ENCODE measurements at regions not wholly inside any gene's neighbourhood (a gene's known extent, or its start where the extent isn't known, plus 50 kb on each side); places are given as distances from the start of the nearest gene placed in this dataset.

DNA sequence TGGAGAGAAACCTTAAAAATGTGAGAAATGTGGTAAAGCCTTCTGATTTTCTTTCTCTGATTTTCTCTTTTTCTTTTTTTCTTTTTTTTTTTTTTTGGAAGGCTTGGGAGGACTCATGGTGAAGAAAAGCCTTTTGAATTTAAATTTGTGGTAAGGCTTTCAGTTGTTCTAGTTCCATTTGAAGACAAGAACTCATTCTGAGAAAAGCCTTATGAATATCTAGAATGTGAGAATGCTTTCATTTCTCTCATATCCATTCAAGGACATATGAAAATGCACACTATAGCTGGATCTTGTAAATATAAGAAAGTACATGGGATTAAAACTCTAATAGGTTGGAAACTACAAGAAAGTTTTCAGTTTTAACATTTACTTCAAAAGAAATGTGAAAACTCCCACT is 1045.2 kb upstream of the NRXN1 start:
- POLR2A ChIA-PET (ENCODE audit: unreplicated experiment) = no interaction called here
- no peak for DNase-seq
- BruUV-seq (replicated peaks) = no TSS peak
- no peaks in the 10 kb centered on the region for H4K20me1 ChIP-seq (ENCODE audit: insufficient read depth)
- TF ChIP-seq, protein P1, sequence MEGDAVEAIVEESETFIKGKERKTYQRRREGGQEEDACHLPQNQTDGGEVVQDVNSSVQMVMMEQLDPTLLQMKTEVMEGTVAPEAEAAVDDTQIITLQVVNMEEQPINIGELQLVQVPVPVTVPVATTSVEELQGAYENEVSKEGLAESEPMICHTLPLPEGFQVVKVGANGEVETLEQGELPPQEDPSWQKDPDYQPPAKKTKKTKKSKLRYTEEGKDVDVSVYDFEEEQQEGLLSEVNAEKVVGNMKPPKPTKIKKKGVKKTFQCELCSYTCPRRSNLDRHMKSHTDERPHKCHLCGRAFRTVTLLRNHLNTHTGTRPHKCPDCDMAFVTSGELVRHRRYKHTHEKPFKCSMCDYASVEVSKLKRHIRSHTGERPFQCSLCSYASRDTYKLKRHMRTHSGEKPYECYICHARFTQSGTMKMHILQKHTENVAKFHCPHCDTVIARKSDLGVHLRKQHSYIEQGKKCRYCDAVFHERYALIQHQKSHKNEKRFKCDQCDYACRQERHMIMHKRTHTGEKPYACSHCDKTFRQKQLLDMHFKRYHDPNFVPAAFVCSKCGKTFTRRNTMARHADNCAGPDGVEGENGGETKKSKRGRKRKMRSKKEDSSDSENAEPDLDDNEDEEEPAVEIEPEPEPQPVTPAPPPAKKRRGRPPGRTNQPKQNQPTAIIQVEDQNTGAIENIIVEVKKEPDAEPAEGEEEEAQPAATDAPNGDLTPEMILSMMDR (conservative IDR thresholded peaks at IDR 0.05) = no peak
- TF ChIP-seq EZH2 (IDR thresholded peaks at IDR 0.05; ENCODE audit: low read depth) = no peak
- H2AFZ ChIP-seq = no peak overlapping the region
- no peak overlapping the region for H3K27ac ChIP-seq
- no peaks in the 10 kb centered on the region for H3K9me3 ChIP-seq (ENCODE audit: insufficient read depth, low read depth)
- intact Hi-C loops (cut with micrococcal nuclease; ENCODE audit: unreplicated experiment) = no loop called here
- H3K36me3 ChIP-seq (ENCODE audit: low read depth) = no peaks in the 10 kb centered on the region
- H3K79me2 ChIP-seq (ENCODE audit: low read depth) = no peaks in the 10 kb centered on the region
- H3K27me3 ChIP-seq (ENCODE audit: insufficient read depth, low read depth) = no peaks in the 10 kb centered on the region
- CTCF ChIA-PET = no interaction called here
- no peaks in the 10 kb centered on the region for H3F3A ChIP-seq (ENCODE audit: insufficient read depth, low read depth)
- H3K4me1 ChIP-seq (replicated peaks; ENCODE audit: insufficient read depth) = no peaks in the 10 kb centered on the region
- H3K9me2 ChIP-seq (ENCODE audit: insufficient read depth) = peaks cover 4% of the 10 kb centered on the region; the same call in 1 of the 2 replicates
- H3K4me2 ChIP-seq = no peak overlapping the region
- H3K4me3 ChIP-seq = no peak overlapping the region

DNA sequence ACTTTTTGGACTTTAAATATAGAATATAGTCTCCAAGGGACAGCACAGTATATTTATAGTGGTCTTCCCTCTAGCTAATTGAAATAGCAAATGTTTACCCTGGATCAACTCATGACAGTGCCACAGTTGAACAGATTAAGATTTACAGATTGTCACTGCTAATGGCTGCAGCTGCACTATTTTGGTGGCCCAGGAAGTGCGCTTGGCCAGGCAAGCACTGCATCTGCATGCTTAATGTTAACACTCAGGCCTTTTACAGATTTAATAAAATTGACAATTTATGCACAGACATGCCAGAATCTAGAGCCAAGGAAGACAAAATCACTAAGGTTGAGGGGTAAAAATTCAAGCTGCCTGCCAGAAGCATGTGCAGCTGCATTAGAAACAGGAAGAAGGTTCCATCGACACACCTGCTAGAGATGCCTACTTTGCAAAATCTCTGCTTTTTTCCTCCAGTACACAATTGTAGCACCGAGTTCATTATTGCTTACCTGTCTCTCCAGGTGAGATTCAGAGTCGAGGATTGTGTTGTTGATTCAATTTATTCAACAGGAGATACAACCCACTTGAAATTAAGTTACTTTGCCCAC is 1042.3 kb upstream of the NRXN1 start:
- no TSS peak for BruUV-seq (replicated peaks)
- no peak for DNase-seq
- intact Hi-C loops (cut with micrococcal nuclease; ENCODE audit: unreplicated experiment) = no loop called here
- ChIA-PET POLR2A (ENCODE audit: unreplicated experiment) (no interaction called here), CTCF (no interaction called here)
- no peak overlapping the region for H3K4me2 ChIP-seq
- no peaks in the 10 kb centered on the region for H3K79me2 ChIP-seq (ENCODE audit: low read depth)
- H3K4me3 ChIP-seq = no peak overlapping the region
- no peak for TF ChIP-seq EZH2 (IDR thresholded peaks at IDR 0.05; ENCODE audit: low read depth)
- TF ChIP-seq, protein P1 (conservative IDR thresholded peaks at IDR 0.05) = no peak
- H3K36me3 ChIP-seq (ENCODE audit: low read depth) = no peaks in the 10 kb centered on the region
- no peaks in the 10 kb centered on the region for H3K4me1 ChIP-seq (replicated peaks; ENCODE audit: insufficient read depth)
- no peaks in the 10 kb centered on the region for H3F3A ChIP-seq (ENCODE audit: insufficient read depth, low read depth)
- no peaks in the 10 kb centered on the region for H3K27me3 ChIP-seq (ENCODE audit: insufficient read depth, low read depth)
- no peaks in the 10 kb centered on the region for H4K20me1 ChIP-seq (ENCODE audit: insufficient read depth)
- no peaks in the 10 kb centered on the region for H3K9me3 ChIP-seq (ENCODE audit: insufficient read depth, low read depth)
- no peak overlapping the region for H3K27ac ChIP-seq
- H2AFZ ChIP-seq = no peak overlapping the region
- H3K9me2 ChIP-seq (ENCODE audit: insufficient read depth) = peaks cover 7% of the 10 kb centered on the region; the same call in 1 of the 2 replicates

GRCh38 chr2:52072949-52073348 is 1041.0 kb upstream of the NRXN1 start:
- ChIA-PET POLR2A (ENCODE audit: unreplicated experiment) (no interaction called here), CTCF (no interaction called here)
- Histone ChIP-seq H3K27ac (no peak overlapping the region), H2AFZ (no peak overlapping the region), H3K79me2 (ENCODE audit: low read depth) (no peaks in the 10 kb centered on the region), H3K4me3 (no peak overlapping the region), H3K4me1 (replicated peaks; ENCODE audit: insufficient read depth) (no peaks in the 10 kb centered on the region), H3F3A (ENCODE audit: insufficient read depth, low read depth) (no peaks in the 10 kb centered on the region), H3K9me2 (ENCODE audit: insufficient read depth) (peaks cover 6% of the 10 kb centered on the region; the same call in 1 of the 2 replicates), H3K4me2 (no peak overlapping the region), H3K36me3 (ENCODE audit: low read depth) (no peaks in the 10 kb centered on the region), H3K9me3 (ENCODE audit: insufficient read depth, low read depth) (no peaks in the 10 kb centered on the region), H3K27me3 (ENCODE audit: insufficient read depth, low read depth) (no peaks in the 10 kb centered on the region), H4K20me1 (ENCODE audit: insufficient read depth) (no peaks in the 10 kb centered on the region)
- DNase-seq = no peak
- TF ChIP-seq, protein P1 (conservative IDR thresholded peaks at IDR 0.05) = no peak
- no peak for TF ChIP-seq EZH2 (IDR thresholded peaks at IDR 0.05; ENCODE audit: low read depth)
- intact Hi-C loops (cut with micrococcal nuclease; ENCODE audit: unreplicated experiment) = no loop called here
- BruUV-seq (replicated peaks) = no TSS peak

Data from PC-9 (cell line).